GM21717 (cell line): ENCODE measurements at regions not wholly inside any gene's neighbourhood (a gene's known extent, or its start where the extent isn't known, plus 50 kb on each side); places are given as distances from the start of the nearest gene placed in this dataset.

Experiments
- ATAC-seq: cut with Tn5 transposase; IDR thresholded peaks from one replicate; pipeline ENCODE4 v1.9.1; 2021; ENCODE audit warnings: mild to moderate bottlenecking, moderate library complexity; ENCODE audit not compliant: unreplicated experiment

GRCh38 chr18:65326805-65327204 lies 424.0 kb upstream of the CDH7 start:
- ATAC-seq: no peak

GRCh38 chr18:65322895-65323294 lies 427.9 kb upstream of the CDH7 start:
- ATAC-seq: no peak

- no peak for ATAC-seq
Measured at GRCh38 chr18:65298422-65298821, 452.4 kb upstream of the CDH7 start.

GRCh38 chr18:65288908-65289307 lies 461.9 kb upstream of the CDH7 start:
- no peak for ATAC-seq

- no peak for ATAC-seq
Measured at GRCh38 chr18:65287652-65288051, 463.2 kb upstream of the CDH7 start.

- ATAC-seq: no peak
Measured at GRCh38 chr18:65282096-65282495, 468.7 kb upstream of the CDH7 start.

- ATAC-seq: no peak
Measured at GRCh38 chr18:65279668-65280305, 471.0 kb upstream of the CDH7 start.

GRCh38 chr18:65278939-65279667 lies 471.7 kb upstream of the CDH7 start:
- ATAC-seq: no peak

- ATAC-seq: no peak
Measured at GRCh38 chr18:65269375-65269774, 481.4 kb upstream of the CDH7 start.

- ATAC-seq: no peak
Measured at GRCh38 chr18:65265761-65266160, 485.1 kb upstream of the CDH7 start.

GRCh38 chr18:65260030-65260429 lies 490.8 kb upstream of the CDH7 start:
- no peak for ATAC-seq

- ATAC-seq: no peak
Measured at GRCh38 chr18:65259403-65259802, 491.4 kb upstream of the CDH7 start.

- no peak for ATAC-seq
Measured at GRCh38 chr18:65257149-65257548, 493.7 kb upstream of the CDH7 start.

GRCh38 chr18:65255417-65255816 lies 495.4 kb upstream of the CDH7 start:
- ATAC-seq: no peak

GRCh38 chr18:65239787-65240186 lies 511.0 kb upstream of the CDH7 start:
- no peak for ATAC-seq

- no peak for ATAC-seq
Measured at GRCh38 chr18:65235966-65236624, 514.7 kb upstream of the CDH7 start.

- no peak for ATAC-seq
Measured at GRCh38 chr18:65230311-65230710, 520.5 kb upstream of the CDH7 start.

- ATAC-seq: no peak
Measured at GRCh38 chr18:65227970-65228369, 522.8 kb upstream of the CDH7 start.

GRCh38 chr18:65221736-65222135 lies 529.1 kb upstream of the CDH7 start:
- ATAC-seq: no peak

GRCh38 chr18:65221115-65221514 lies 529.7 kb upstream of the CDH7 start:
- ATAC-seq: no peak

- ATAC-seq: no peak
Measured at GRCh38 chr18:65215865-65216466, 534.8 kb upstream of the CDH7 start.

- ATAC-seq: no peak
Measured at GRCh38 chr18:65214456-65214855, 536.4 kb upstream of the CDH7 start.
